Liver (tissue), 8 donors: ENCODE measurements at regions not wholly inside any gene's neighbourhood (a gene's known extent, or its start where the extent isn't known, plus 50 kb on each side); places are given as distances from the start of the nearest gene placed in this dataset.
"Not testable (repeated sequence)": the region's sequence is repeated elsewhere in the genome, so short reads cannot be mapped to it uniquely, and the experiment has no call there.

ENCODE experiments used
- DNase-seq: peaks from one replicate; pipeline ENCODE4 v3.0.0-alpha.2; 2017; ENCODE audit warnings: low spot score
- H3K27ac ChIP-seq, 2 donors: one replicate each; pipeline ENCODE4 v1.7.0; 2013; ENCODE audit warnings: inconsistent platforms in 2 of 2, low read length in 2 of 2, control low read depth in 1 of 2, low read depth in 1 of 2, mild to moderate bottlenecking in 1 of 2
- H3K27me3 ChIP-seq, 4 donors: one replicate each; pipeline versions ENCODE4 v1.6.1 to v1.7.0; 2013; ENCODE audit warnings: low read length in 3 of 4, inconsistent platforms in 1 of 4, mild to moderate bottlenecking in 1 of 4, moderate library complexity in 1 of 4; ENCODE audit not compliant: control insufficient read depth in 4 of 4, insufficient read depth in 4 of 4
- H3K36me3 ChIP-seq, 4 donors: one replicate each; pipeline versions ENCODE4 v1.6.1 to v1.7.0; 2013; ENCODE audit warnings: low read length in 3 of 4, mild to moderate bottlenecking in 3 of 4, low read depth in 1 of 4, moderate library complexity in 1 of 4; ENCODE audit not compliant: control insufficient read depth in 4 of 4, insufficient read depth in 3 of 4
- H3K4me1 ChIP-seq, 4 donors: one replicate each; pipeline versions ENCODE4 v1.6.1 to v1.7.0; 2013; ENCODE audit warnings: low read length in 3 of 4, mild to moderate bottlenecking in 3 of 4, moderate library complexity in 1 of 4; ENCODE audit not compliant: control insufficient read depth in 4 of 4, insufficient read depth in 4 of 4
- H3K4me3 ChIP-seq, 3 donors: one replicate each; pipeline versions ENCODE4 v1.6.1 to v1.7.0; 2013; ENCODE audit warnings: low read length in 3 of 3, control low read depth in 1 of 3, low read depth in 1 of 3, mild to moderate bottlenecking in 1 of 3
- H3K9ac ChIP-seq, 2 donors: one replicate each; pipeline ENCODE4 v1.7.0; 2013; ENCODE audit warnings: low read length in 2 of 2, mild to moderate bottlenecking in 2 of 2, moderate library complexity in 2 of 2, control low read depth in 1 of 2, low read depth in 1 of 2
- H3K9me3 ChIP-seq, 4 donors: one replicate each; pipeline versions ENCODE4 v1.6.1 to v1.7.0; 2013; ENCODE audit warnings: low read length in 3 of 4; ENCODE audit not compliant: control insufficient read depth in 4 of 4
- EGR1 ChIP-seq, 2 donors: IDR thresholded peaks; 2 replicates each; pipeline ENCODE4 v1.6.1; 2016 to 2018; ENCODE audit warnings: antibody characterized with exemption in 2 of 2, low read depth in 2 of 2
- FOXA1 ChIP-seq: IDR thresholded peaks from 2 replicates; pipeline ENCODE4 v1.6.1; 2016; ENCODE audit warnings: antibody characterized with exemption
- FOXA2 ChIP-seq: IDR thresholded peaks from 2 replicates; pipeline ENCODE4 v1.6.1; 2016; ENCODE audit warnings: antibody characterized with exemption
- GABPA ChIP-seq, 2 donors: IDR thresholded peaks in 1 of 2; conservative IDR thresholded peaks in 1 of 2; 2 replicates each; pipeline ENCODE4 v1.6.1; 2016; ENCODE audit warnings: antibody characterized with exemption in 2 of 2, mild to moderate bottlenecking in 1 of 2, moderate library complexity in 1 of 2
- HNF4A ChIP-seq, 2 donors: conservative IDR thresholded peaks; 2 replicates each; pipeline ENCODE4 v1.6.1; 2016; ENCODE audit warnings: antibody characterized with exemption in 2 of 2, mild to moderate bottlenecking in 2 of 2
- HNF4G ChIP-seq: IDR thresholded peaks from 2 replicates; pipeline ENCODE4 v1.6.1; 2016; ENCODE audit warnings: antibody characterized with exemption
- JUND ChIP-seq, 2 donors: IDR thresholded peaks; 2 replicates each; pipeline ENCODE4 v1.6.1; 2016; ENCODE audit warnings: antibody characterized with exemption in 2 of 2
- NR2F2 ChIP-seq: IDR thresholded peaks from 2 replicates; pipeline ENCODE4 v1.6.1; 2016; ENCODE audit warnings: antibody characterized with exemption
- RAD21 ChIP-seq, 2 donors: IDR thresholded peaks; 2 replicates each; pipeline ENCODE4 v1.6.1; 2016; ENCODE audit warnings: antibody characterized with exemption in 2 of 2, mild to moderate bottlenecking in 2 of 2
- RXRA ChIP-seq, 2 donors: IDR thresholded peaks; 2 replicates each; pipeline ENCODE4 v1.6.1; 2017 to 2018; ENCODE audit warnings: antibody characterized with exemption in 2 of 2, mild to moderate bottlenecking in 1 of 2
- YY1 ChIP-seq: IDR thresholded peaks from 2 replicates; pipeline ENCODE4 v1.6.1; 2016; ENCODE audit warnings: antibody characterized with exemption, mild to moderate bottlenecking
- WGBS: extraction: QIAGEN DNeasy Blood & Tissue Kit; methylation state at CpG from one replicate; pipeline ENCODE4 v1.1.7; 2013; 5-methylcytosine and 5-hydroxymethylcytosine counted together
- TF ChIP-seq, protein P1 (sequence below): IDR thresholded peaks from 2 replicates; pipeline ENCODE4 v1.6.1; 2016; ENCODE audit warnings: antibody characterized with exemption
- TF ChIP-seq, protein P2 (sequence below): fragments of 150-350 bp; IDR thresholded peaks from 2 replicates; pipeline ENCODE4 v1.5.1; 2017; ENCODE audit warnings: improper control_type of control experiment, low read depth, low read length; ENCODE audit not compliant: missing input control
- TF ChIP-seq, protein P3 (sequence below): IDR thresholded peaks from 2 replicates; pipeline ENCODE4 v1.6.1; 2016; ENCODE audit warnings: antibody characterized with exemption, mild to moderate bottlenecking
- TF ChIP-seq, protein P4 (sequence below): IDR thresholded peaks from 2 replicates; pipeline ENCODE4 v1.6.1; 2016; ENCODE audit warnings: antibody characterized with exemption
- TF ChIP-seq, protein P5 (sequence below): IDR thresholded peaks from 2 replicates; pipeline ENCODE4 v1.6.1; 2016; ENCODE audit warnings: antibody characterized with exemption
- donor health status: healthy.
- donor health status: healthy.
- donor health status: healthy.
- donor health status: healthy.
- donor health status: healthy.

DNA sequence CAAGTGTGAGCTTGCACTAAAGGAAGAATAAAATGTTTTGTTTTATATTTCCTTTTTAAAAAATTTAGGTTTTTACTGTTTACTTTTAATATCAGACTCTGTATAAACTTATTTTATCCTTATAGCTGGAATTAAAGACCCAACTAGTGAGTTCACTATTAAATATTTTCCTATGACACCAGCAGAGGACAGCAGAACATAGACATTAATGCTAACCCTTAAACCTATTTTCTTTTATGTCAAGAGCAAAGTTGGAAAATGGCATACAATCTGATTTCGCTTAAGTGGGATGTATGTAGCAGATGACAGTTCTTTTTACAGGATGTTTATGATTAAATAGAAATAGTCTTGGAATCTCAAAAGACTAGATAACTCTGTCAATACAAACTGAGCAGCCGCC lies 188.2 kb upstream of the XIRP2 start:
- WGBS, result 81% methylated on average over 2 of the region's 2 CpGs
- Histone ChIP-seq H3K27me3 (no peaks in the 10 kb centered on the region), H3K9me3 (no peaks in the 10 kb centered on the region), H3K27ac (no peak overlapping the region), H3K4me3 (no peak overlapping the region), H3K36me3 (no peaks in the 10 kb centered on the region), H3K4me1 (no peaks in the 10 kb centered on the region), H3K9ac (no peak overlapping the region)
- no peak for DNase-seq
- TF ChIP-seq EGR1 (IDR thresholded peaks at IDR 0.05; ENCODE audit: low read depth in 2 of 2) (no peak), RAD21 (IDR thresholded peaks at IDR 0.05) (peak; percentile 51 to 66), FOXA2 (no peak), GABPA (IDR thresholded peaks at IDR 0.05 in 1 of 2, conservative IDR thresholded peaks at IDR 0.05 in 1 of 2) (no peak), HNF4A (conservative IDR thresholded peaks at IDR 0.05) (no peak)
- TF ChIP-seq, protein P1, sequence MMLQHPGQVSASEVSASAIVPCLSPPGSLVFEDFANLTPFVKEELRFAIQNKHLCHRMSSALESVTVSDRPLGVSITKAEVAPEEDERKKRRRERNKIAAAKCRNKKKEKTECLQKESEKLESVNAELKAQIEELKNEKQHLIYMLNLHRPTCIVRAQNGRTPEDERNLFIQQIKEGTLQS, result no peak
- TF ChIP-seq, protein P2, sequence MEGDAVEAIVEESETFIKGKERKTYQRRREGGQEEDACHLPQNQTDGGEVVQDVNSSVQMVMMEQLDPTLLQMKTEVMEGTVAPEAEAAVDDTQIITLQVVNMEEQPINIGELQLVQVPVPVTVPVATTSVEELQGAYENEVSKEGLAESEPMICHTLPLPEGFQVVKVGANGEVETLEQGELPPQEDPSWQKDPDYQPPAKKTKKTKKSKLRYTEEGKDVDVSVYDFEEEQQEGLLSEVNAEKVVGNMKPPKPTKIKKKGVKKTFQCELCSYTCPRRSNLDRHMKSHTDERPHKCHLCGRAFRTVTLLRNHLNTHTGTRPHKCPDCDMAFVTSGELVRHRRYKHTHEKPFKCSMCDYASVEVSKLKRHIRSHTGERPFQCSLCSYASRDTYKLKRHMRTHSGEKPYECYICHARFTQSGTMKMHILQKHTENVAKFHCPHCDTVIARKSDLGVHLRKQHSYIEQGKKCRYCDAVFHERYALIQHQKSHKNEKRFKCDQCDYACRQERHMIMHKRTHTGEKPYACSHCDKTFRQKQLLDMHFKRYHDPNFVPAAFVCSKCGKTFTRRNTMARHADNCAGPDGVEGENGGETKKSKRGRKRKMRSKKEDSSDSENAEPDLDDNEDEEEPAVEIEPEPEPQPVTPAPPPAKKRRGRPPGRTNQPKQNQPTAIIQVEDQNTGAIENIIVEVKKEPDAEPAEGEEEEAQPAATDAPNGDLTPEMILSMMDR, result peak; percentile 25
- TF ChIP-seq, protein P3, sequence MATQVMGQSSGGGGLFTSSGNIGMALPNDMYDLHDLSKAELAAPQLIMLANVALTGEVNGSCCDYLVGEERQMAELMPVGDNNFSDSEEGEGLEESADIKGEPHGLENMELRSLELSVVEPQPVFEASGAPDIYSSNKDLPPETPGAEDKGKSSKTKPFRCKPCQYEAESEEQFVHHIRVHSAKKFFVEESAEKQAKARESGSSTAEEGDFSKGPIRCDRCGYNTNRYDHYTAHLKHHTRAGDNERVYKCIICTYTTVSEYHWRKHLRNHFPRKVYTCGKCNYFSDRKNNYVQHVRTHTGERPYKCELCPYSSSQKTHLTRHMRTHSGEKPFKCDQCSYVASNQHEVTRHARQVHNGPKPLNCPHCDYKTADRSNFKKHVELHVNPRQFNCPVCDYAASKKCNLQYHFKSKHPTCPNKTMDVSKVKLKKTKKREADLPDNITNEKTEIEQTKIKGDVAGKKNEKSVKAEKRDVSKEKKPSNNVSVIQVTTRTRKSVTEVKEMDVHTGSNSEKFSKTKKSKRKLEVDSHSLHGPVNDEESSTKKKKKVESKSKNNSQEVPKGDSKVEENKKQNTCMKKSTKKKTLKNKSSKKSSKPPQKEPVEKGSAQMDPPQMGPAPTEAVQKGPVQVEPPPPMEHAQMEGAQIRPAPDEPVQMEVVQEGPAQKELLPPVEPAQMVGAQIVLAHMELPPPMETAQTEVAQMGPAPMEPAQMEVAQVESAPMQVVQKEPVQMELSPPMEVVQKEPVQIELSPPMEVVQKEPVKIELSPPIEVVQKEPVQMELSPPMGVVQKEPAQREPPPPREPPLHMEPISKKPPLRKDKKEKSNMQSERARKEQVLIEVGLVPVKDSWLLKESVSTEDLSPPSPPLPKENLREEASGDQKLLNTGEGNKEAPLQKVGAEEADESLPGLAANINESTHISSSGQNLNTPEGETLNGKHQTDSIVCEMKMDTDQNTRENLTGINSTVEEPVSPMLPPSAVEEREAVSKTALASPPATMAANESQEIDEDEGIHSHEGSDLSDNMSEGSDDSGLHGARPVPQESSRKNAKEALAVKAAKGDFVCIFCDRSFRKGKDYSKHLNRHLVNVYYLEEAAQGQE, result no peak

DNA sequence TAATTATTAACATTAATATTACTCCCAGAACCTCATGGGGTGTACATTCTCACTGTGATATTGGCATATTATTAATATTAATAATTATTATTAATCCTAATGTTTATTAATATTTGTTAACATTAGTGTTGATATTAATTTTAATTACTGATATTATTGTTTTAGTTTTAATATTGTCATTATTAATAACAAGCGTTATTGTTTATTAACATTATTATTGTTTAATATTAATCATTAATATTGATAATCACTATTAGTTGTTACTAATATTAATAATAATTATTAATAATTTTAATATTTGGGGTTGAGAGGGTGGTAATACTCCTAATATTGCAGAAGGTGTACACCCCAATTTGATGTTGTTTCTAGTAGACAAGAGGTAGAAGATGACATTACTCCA lies 193.1 kb upstream of the XIRP2 start:
- no peaks in the 10 kb centered on the region for H3K4me1 ChIP-seq
- H3K9me3 ChIP-seq, result no peaks in the 10 kb centered on the region
- WGBS, result 75% methylated on average over 1 of the region's 1 CpG
- DNase-seq, result no peak
- no peaks in the 10 kb centered on the region for H3K27me3 ChIP-seq
- H3K36me3 ChIP-seq, result no peaks in the 10 kb centered on the region
- no peak overlapping the region for H3K4me3 ChIP-seq
- TF ChIP-seq, protein P4, sequence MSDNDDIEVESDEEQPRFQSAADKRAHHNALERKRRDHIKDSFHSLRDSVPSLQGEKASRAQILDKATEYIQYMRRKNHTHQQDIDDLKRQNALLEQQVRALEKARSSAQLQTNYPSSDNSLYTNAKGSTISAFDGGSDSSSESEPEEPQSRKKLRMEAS, result no peak
- TF ChIP-seq, protein P5, sequence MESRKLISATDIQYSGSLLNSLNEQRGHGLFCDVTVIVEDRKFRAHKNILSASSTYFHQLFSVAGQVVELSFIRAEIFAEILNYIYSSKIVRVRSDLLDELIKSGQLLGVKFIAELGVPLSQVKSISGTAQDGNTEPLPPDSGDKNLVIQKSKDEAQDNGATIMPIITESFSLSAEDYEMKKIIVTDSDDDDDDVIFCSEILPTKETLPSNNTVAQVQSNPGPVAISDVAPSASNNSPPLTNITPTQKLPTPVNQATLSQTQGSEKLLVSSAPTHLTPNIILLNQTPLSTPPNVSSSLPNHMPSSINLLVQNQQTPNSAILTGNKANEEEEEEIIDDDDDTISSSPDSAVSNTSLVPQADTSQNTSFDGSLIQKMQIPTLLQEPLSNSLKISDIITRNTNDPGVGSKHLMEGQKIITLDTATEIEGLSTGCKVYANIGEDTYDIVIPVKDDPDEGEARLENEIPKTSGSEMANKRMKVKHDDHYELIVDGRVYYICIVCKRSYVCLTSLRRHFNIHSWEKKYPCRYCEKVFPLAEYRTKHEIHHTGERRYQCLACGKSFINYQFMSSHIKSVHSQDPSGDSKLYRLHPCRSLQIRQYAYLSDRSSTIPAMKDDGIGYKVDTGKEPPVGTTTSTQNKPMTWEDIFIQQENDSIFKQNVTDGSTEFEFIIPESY, result no peak
- no peak for TF ChIP-seq RXRA (IDR thresholded peaks at IDR 0.05)
- no peak for TF ChIP-seq FOXA2
- no peak for TF ChIP-seq JUND (IDR thresholded peaks at IDR 0.05)
- TF ChIP-seq GABPA (IDR thresholded peaks at IDR 0.05 in 1 of 2, conservative IDR thresholded peaks at IDR 0.05 in 1 of 2), result no peak
- TF ChIP-seq EGR1 (IDR thresholded peaks at IDR 0.05; ENCODE audit: low read depth in 2 of 2), result no peak
- no peak for TF ChIP-seq NR2F2
- TF ChIP-seq FOXA1, result no peak
- TF ChIP-seq YY1, result no peak
- TF ChIP-seq HNF4G, result no peak
- H3K9ac ChIP-seq, result no peak overlapping the region
- H3K27ac ChIP-seq, result no peak overlapping the region

DNA sequence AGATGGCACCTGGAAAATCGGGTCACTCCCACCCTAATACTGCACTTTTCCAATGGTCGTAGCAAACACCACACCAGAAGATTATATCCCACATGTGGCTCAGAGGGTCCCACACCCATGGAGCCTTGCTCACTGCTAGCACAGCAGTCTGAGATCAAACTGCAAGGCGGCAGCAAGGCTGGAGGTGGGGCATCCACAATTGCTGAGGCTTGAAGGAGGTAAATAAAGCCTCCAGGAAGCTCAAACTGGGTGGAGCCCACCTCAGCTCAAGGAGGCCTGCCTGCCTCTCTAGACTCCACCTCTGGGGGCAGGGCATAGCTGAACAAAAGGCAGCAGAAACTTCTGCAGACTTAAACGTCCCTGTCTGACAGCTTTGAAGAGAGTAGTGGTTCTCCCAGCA lies 192.0 kb upstream of the SCN7A start:
- 54% methylated on average over 4 of the region's 4 CpGs for WGBS
- not testable (repeated sequence) for H3K27me3 ChIP-seq, H3K36me3 ChIP-seq, H3K27ac ChIP-seq, H3K9ac ChIP-seq, H3K4me3 ChIP-seq, DNase-seq, H3K4me1 ChIP-seq, H3K9me3 ChIP-seq
